ENCODE measurements at regions not wholly inside any gene's neighbourhood (a gene's known extent, or its start where the extent isn't known, plus 50 kb on each side); places are given as distances from the start of the nearest gene placed in this dataset.

DNA sequence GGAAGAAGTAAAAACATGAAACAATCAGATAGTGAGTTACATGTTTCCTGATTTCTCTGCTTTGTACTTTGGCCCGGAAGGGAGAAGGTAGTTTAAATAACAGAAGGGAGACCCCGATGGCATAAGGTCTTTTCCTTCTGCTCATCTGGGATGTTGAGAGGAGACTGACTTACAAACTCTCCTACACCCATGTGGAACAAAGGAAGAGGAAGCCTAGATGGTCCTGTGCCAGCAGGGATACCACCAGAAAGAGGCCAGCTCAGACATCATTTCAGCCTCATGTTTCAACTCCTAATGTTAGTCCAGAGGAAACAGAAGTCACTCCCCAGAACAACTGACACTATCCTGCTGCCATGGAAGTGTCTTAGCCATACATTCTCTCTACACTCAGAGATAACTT is 250.7 kb upstream of the NOX3 start:
- Mint-ChIP-seq H3K4me3 (no peak overlapping the region), H3K9me3 (no peaks in the 10 kb centered on the region), H3K4me1 (no peaks in the 10 kb centered on the region), H3K36me3 (ENCODE audit: low read depth) (no peaks in the 10 kb centered on the region), H3K27ac (no peak overlapping the region), H3K27me3 (peaks cover 4% of the 10 kb centered on the region)
- ATAC-seq (replicated peaks) = no peak

GRCh38 chr6:155701342-155701741 is 245.7 kb upstream of the NOX3 start:
- Mint-ChIP-seq H3K4me3 (no peak overlapping the region), H3K27ac (no peak overlapping the region), H3K4me1 (no peaks in the 10 kb centered on the region), H3K27me3 (peaks cover 4% of the 10 kb centered on the region), H3K9me3 (no peaks in the 10 kb centered on the region), H3K36me3 (ENCODE audit: low read depth) (no peaks in the 10 kb centered on the region)
- ATAC-seq (replicated peaks) = no peak

DNA sequence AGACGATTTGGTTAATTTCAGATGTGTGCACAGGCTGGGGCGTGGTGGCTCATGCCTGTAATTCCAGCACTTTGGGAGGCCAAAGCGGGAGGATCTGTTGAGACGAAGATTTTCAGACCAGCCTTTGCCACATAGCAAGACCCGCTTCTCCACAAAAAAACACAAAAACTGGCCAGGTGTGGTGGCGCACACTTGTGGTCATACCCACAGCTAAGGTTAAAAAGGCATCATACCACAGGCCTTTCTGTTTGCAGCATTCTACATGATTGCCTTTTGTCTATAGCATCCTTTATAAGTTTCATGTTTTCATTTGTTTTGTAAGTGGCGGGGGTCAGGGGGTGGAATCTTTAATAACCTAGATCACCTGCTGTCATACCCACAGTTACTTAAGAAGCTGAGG is 239.9 kb upstream of the NOX3 start:
- no peaks in the 10 kb centered on the region for H3K4me1 Mint-ChIP-seq
- no peak overlapping the region for H3K27ac Mint-ChIP-seq
- H3K9me3 Mint-ChIP-seq = no peaks in the 10 kb centered on the region
- H3K36me3 Mint-ChIP-seq (ENCODE audit: low read depth) = no peaks in the 10 kb centered on the region
- H3K27me3 Mint-ChIP-seq = no peaks in the 10 kb centered on the region
- no peak overlapping the region for H3K4me3 Mint-ChIP-seq
- no peak for ATAC-seq (replicated peaks)

- peaks cover 2% of the 10 kb centered on the region for H3K27me3 Mint-ChIP-seq
- no peak overlapping the region for H3K4me3 Mint-ChIP-seq
- H3K4me1 Mint-ChIP-seq = no peaks in the 10 kb centered on the region
- H3K36me3 Mint-ChIP-seq (ENCODE audit: low read depth) = no peaks in the 10 kb centered on the region
- H3K27ac Mint-ChIP-seq = no peak overlapping the region
- H3K9me3 Mint-ChIP-seq = no peaks in the 10 kb centered on the region
- ATAC-seq (replicated peaks) = no peak
Observed at GRCh38 chr6:155694419-155694790, 238.8 kb upstream of the NOX3 start.

DNA sequence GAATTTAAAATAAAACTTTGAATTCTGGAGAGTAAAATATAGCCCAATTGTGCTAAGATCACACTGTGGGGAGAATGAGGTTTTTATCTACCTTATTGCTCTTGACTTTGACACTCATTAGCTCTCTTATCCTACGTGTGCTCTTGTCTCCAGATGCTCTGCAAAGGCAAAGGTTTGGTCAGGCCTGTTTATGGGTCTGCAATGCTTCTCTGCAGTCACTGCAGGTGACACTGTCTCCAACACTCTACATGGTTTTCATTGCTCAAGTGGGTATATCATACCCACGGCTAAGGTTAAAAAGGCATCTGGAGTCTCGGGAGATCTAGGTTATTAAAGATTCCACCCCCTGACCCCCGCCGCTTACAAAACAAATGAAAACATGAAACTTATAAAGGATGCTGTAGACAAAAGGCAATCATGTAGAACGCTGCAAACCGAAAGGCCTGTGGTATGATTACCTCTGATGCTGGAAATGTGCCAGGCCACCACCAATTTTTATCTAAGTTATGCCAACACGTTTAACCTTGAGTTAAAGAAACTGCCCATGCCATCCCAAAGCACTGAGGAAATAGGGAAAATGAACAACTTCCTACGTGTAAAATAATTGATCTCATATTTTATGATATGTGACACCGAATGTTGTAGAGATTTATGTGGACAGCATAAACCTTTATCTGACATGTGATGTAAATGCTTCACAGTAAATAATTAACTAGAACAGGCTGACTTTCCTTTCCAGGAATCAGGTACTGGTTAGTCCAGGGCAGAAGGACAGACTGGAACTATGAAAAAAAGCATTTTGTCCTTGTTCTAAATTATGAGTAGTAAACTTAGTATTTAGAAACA is 238.2 kb upstream of the NOX3 start:
- H3K27ac Mint-ChIP-seq = no peak overlapping the region
- no peaks in the 10 kb centered on the region for H3K9me3 Mint-ChIP-seq
- no peaks in the 10 kb centered on the region for H3K4me1 Mint-ChIP-seq
- H3K4me3 Mint-ChIP-seq = no peak overlapping the region
- H3K27me3 Mint-ChIP-seq = peaks cover 3% of the 10 kb centered on the region
- H3K36me3 Mint-ChIP-seq (ENCODE audit: low read depth) = no peaks in the 10 kb centered on the region
- no peak for ATAC-seq (replicated peaks)

DNA sequence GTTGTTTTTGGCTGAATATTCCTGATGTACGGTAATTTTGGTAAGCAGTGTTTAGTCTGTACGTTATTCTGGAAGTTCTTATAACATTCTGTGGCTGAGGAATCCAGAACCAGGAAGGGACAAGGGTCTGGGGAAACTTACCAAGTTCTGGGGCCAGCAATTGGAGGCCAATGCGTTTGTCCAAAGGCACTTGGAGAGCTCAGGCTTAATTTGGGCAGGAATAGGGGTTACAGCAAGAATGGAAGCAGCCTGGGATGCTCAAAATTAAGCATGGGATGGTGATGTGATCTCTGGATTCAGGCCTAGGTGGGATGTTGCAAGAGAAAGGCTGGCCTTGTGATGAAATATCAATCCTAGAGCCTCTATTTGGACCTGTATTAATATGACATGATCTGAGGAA is 235.2 kb upstream of the NOX3 start:
- Mint-ChIP-seq H3K36me3 (ENCODE audit: low read depth) (no peaks in the 10 kb centered on the region), H3K4me3 (no peak overlapping the region), H3K9me3 (no peaks in the 10 kb centered on the region), H3K27ac (no peak overlapping the region), H3K27me3 (peaks cover 3% of the 10 kb centered on the region), H3K4me1 (no peaks in the 10 kb centered on the region)
- no peak for ATAC-seq (replicated peaks)

- Mint-ChIP-seq H3K4me1 (no peaks in the 10 kb centered on the region), H3K4me3 (no peak overlapping the region), H3K27ac (no peak overlapping the region), H3K27me3 (peaks cover 3% of the 10 kb centered on the region), H3K36me3 (ENCODE audit: low read depth) (no peaks in the 10 kb centered on the region), H3K9me3 (no peaks in the 10 kb centered on the region)
- ATAC-seq (replicated peaks) = no peak
Observed at GRCh38 chr6:155687645-155688044, 232.0 kb upstream of the NOX3 start.

- Mint-ChIP-seq H3K36me3 (ENCODE audit: low read depth) (no peaks in the 10 kb centered on the region), H3K4me1 (no peaks in the 10 kb centered on the region), H3K9me3 (no peaks in the 10 kb centered on the region), H3K4me3 (no peak overlapping the region), H3K27me3 (peaks cover 3% of the 10 kb centered on the region), H3K27ac (no peak overlapping the region)
- ATAC-seq (replicated peaks) = no peak
Observed at GRCh38 chr6:155684416-155685196, 229.0 kb upstream of the NOX3 start.

DNA sequence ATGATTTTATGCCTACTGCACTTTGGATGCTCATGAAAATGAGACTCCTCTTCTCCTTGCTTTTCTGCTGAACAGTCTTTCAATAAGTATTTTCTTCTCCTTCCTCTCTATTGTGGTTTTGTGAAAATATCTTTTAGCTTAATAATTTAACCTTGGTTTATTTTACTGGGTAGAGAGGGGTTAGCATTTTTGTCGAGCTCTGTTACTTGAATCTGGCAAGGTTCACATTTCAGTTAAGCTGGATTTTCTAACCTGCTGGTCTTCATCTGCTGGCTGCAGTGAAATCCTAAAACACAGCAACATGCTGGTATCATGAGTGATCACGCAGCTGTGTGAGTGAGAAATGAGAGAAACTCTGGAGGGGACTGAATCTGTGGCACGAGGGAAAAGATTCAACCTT is 222.7 kb upstream of the NOX3 start:
- H3K36me3 Mint-ChIP-seq (ENCODE audit: low read depth) = no peaks in the 10 kb centered on the region
- no peak overlapping the region for H3K27ac Mint-ChIP-seq
- no peak for ATAC-seq (replicated peaks)
- peaks cover 8% of the 10 kb centered on the region for H3K27me3 Mint-ChIP-seq
- H3K4me1 Mint-ChIP-seq = no peaks in the 10 kb centered on the region
- no peak overlapping the region for H3K4me3 Mint-ChIP-seq
- H3K9me3 Mint-ChIP-seq = no peaks in the 10 kb centered on the region

DNA sequence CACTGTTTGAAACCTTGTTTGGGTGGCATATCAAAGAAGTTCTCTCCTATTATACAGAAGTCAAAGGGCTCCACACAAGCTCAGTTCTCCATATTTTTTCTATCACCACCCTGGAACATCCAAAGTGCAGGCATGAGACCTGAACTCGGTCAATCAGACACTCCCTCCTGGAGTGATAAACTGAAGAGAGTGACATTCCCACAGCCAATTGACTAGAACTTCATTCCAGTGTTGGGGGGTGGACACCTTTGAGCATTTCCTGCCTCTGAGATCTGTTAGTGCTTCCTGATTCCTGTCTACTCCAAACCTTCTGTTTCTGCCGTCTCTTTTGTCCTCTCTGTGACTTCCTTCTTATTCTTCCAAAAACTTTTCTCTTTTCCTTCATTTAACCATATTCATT is 220.7 kb upstream of the NOX3 start:
- no peak overlapping the region for H3K4me3 Mint-ChIP-seq
- ATAC-seq (replicated peaks) = no peak
- H3K4me1 Mint-ChIP-seq = no peaks in the 10 kb centered on the region
- H3K9me3 Mint-ChIP-seq = no peaks in the 10 kb centered on the region
- H3K36me3 Mint-ChIP-seq (ENCODE audit: low read depth) = no peaks in the 10 kb centered on the region
- peaks cover 15% of the 10 kb centered on the region for H3K27me3 Mint-ChIP-seq
- H3K27ac Mint-ChIP-seq = no peak overlapping the region

DNA sequence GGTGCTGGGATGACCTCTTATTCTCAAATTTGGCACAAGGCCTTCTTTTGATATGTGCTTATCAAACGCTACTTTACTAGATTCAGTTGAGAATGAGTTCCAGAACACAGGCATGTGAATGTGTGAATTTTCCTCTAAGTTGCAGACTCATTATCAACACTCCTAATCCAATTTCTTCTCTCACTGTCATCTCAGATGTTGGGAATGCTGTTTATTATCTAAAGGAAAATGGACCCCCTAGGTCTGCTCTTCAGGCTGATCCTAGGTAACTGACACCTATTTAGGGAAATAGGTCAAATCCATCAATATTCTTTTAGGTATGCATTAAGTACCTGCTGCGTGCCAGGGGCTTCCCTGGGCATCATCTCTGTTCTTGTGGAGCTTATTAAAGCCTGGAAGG is 215.0 kb upstream of the NOX3 start:
- Mint-ChIP-seq H3K27me3 (peaks cover 11% of the 10 kb centered on the region), H3K4me3 (no peak overlapping the region), H3K36me3 (ENCODE audit: low read depth) (no peaks in the 10 kb centered on the region), H3K9me3 (peaks cover 3% of the 10 kb centered on the region), H3K27ac (no peak overlapping the region), H3K4me1 (no peaks in the 10 kb centered on the region)
- ATAC-seq (replicated peaks) = no peak

DNA sequence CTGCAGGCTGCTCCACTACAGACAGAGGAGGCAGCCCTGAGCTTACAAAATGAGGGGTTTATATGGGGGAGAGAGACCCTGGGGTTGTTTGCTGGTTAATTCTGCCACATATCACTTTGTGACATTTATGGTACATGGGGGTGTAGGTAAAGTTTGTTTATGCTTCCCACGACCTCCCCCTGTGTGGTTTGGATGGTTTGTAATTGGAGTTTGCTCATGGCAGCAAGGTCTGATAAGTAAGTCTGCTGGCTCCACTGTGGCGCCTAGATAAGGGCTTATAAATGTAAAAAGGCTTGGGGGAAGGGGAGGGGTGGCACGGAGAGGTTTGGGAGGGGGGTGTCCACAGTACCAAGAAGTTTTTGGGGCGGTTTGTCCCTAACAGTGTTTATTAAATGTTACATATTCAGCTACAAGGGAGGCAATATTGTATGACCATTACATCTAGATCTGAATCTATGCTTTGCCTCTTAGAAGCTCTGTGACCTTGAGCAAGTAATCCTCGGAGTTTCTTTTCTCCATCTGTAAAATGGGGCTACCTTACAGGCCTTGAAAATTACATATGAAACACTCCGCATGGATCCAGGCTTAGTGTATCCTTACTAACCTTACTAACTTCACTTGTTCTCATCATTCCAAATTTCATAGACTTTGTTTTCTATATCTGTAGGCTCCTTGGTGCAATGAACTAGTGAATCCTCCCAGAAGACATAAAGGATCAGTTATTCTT is 204.8 kb upstream of the NOX3 start:
- no peaks in the 10 kb centered on the region for H3K36me3 Mint-ChIP-seq (ENCODE audit: low read depth)

GRCh38 chr6:155656024-155656423 is 200.4 kb upstream of the NOX3 start:
- Mint-ChIP-seq H3K4me3 (no peak overlapping the region), H3K27ac (no peak overlapping the region), H3K4me1 (no peaks in the 10 kb centered on the region), H3K27me3 (peaks cover 25% of the 10 kb centered on the region), H3K9me3 (peaks cover 13% of the 10 kb centered on the region), H3K36me3 (ENCODE audit: low read depth) (no peaks in the 10 kb centered on the region)
- no peak for ATAC-seq (replicated peaks)

More for the DNA sequence above, 204.8 kb upstream of the NOX3 start:
- Mint-ChIP-seq H3K27ac (no peak overlapping the region), H3K9me3 (peaks cover 7% of the 10 kb centered on the region), H3K4me1 (no peaks in the 10 kb centered on the region), H3K27me3 (peaks cover 31% of the 10 kb centered on the region), H3K4me3 (no peak overlapping the region)
- no peak for ATAC-seq (replicated peaks)

DNA sequence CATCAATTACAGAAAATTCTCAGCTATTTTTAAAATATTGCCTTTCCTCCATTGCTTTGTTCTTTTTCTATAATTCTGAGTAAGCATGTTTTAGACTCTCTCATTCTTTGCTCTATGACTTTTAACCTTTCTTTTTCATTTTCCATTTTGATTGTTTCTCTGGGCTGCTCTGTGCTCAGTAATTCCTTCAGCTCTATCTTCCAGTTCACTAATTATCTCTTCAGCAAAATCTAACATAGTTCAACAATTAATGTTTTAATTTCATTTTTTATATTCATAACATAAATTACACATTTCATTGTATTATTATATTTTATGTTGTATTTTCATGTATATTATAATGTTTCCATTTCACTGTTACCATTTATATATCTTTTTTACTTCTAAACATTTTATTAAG is 198.8 kb upstream of the NOX3 start:
- Mint-ChIP-seq H3K9me3 (peaks cover 13% of the 10 kb centered on the region), H3K4me1 (no peaks in the 10 kb centered on the region), H3K27ac (no peak overlapping the region), H3K36me3 (ENCODE audit: low read depth) (no peaks in the 10 kb centered on the region), H3K27me3 (peaks cover 25% of the 10 kb centered on the region), H3K4me3 (no peak overlapping the region)
- no peak for ATAC-seq (replicated peaks)

GRCh38 chr6:155648301-155648700 is 192.7 kb upstream of the NOX3 start:
- no peak for ATAC-seq (replicated peaks)
- no peaks in the 10 kb centered on the region for H3K36me3 Mint-ChIP-seq (ENCODE audit: low read depth)
- H3K27ac Mint-ChIP-seq = no peak overlapping the region
- peaks cover 6% of the 10 kb centered on the region for H3K27me3 Mint-ChIP-seq
- no peak overlapping the region for H3K4me3 Mint-ChIP-seq
- H3K4me1 Mint-ChIP-seq = no peaks in the 10 kb centered on the region
- no peaks in the 10 kb centered on the region for H3K9me3 Mint-ChIP-seq
